Hepatocyte (in vitro differentiated cells): ENCODE measurements at regions not wholly inside any gene's neighbourhood (a gene's known extent, or its start where the extent isn't known, plus 50 kb on each side); places are given as distances from the start of the nearest gene placed in this dataset.

Experiments
- EZH2 ChIP-seq: fragments of 200-600 bp; sonication (generic); IDR thresholded peaks from 2 replicates; pipeline ENCODE4 v1.6.1; 2016; ENCODE audit warnings: antibody characterized with exemption, mild to moderate bottlenecking, borderline replicate concordance
- TF ChIP-seq, protein P1 (sequence below): fragments of 200-600 bp; sonication (generic); IDR thresholded peaks from 2 replicates; pipeline ENCODE4 v1.5.1; 2016; ENCODE audit warnings: antibody characterized with exemption, mild to moderate bottlenecking; ENCODE audit not compliant: poor library complexity

DNA sequence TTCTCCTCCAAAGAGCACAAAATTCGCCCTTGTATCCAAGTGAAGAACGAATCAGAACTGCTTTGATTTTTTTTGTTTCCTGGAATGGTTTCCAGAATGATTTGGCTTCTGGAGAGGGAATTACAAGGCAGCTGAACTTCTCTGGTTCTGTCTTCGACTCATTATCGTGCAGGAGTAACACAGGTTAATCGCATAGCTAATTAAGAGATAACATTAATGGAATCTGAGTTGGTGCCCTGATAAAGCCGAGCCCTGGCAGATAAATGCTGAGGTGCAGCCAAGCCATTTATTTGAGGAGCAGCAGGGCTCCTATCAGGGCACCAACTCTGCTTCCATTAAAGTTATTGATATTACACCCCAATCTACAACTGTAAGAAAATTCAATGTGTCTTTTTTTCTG lies 433.7 kb downstream of the ZNF521 start:
- TF ChIP-seq, protein P1, sequence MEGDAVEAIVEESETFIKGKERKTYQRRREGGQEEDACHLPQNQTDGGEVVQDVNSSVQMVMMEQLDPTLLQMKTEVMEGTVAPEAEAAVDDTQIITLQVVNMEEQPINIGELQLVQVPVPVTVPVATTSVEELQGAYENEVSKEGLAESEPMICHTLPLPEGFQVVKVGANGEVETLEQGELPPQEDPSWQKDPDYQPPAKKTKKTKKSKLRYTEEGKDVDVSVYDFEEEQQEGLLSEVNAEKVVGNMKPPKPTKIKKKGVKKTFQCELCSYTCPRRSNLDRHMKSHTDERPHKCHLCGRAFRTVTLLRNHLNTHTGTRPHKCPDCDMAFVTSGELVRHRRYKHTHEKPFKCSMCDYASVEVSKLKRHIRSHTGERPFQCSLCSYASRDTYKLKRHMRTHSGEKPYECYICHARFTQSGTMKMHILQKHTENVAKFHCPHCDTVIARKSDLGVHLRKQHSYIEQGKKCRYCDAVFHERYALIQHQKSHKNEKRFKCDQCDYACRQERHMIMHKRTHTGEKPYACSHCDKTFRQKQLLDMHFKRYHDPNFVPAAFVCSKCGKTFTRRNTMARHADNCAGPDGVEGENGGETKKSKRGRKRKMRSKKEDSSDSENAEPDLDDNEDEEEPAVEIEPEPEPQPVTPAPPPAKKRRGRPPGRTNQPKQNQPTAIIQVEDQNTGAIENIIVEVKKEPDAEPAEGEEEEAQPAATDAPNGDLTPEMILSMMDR, result no peak
- no peak for TF ChIP-seq EZH2
